Mammary epithelial cell (primary cell): ENCODE measurements at regions not wholly inside any gene's neighbourhood (a gene's known extent, or its start where the extent isn't known, plus 50 kb on each side); places are given as distances from the start of the nearest gene placed in this dataset.

Experiments
- EZH2 ChIP-seq: IDR thresholded peaks from 2 replicates; pipeline ENCODE4 v1.6.1; 2012; ENCODE audit warnings: low read length, inconsistent platforms, borderline replicate concordance
- TF ChIP-seq, protein P1 (sequence below), 2 donors: IDR thresholded peaks in 1 of 2; conservative IDR thresholded peaks in 1 of 2; 2 replicates each; pipeline ENCODE4 v1.5.1; 2011 to 2012; ENCODE audit warnings: inconsistent platforms in 2 of 2, low read length in 2 of 2, mild to moderate bottlenecking in 2 of 2, control low read depth in 1 of 2, low read depth in 1 of 2; ENCODE audit not compliant: insufficient read depth in 1 of 2; ENCODE audit errors: extremely low read depth in 1 of 2

DNA sequence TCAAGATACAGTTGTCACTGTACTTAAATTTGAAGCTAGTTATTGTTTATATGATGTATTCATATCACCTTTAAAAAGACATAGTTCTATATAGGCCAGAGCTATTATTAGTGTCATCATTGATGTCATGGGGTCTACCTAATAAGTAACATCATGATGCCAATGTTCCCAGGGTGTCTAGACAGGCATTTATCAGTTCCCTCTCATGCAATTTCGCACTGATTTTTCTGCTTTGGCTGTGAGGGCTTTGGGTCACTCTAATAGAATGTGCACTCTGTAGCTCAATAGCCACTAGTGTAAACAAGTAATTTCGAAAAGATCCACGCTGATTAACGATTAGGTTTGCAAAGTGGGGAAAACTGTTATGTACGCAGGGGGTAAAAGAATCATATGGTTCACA is 1651.3 kb downstream of the SLITRK5 start:
- TF ChIP-seq EZH2: no peak
- TF ChIP-seq, protein P1, sequence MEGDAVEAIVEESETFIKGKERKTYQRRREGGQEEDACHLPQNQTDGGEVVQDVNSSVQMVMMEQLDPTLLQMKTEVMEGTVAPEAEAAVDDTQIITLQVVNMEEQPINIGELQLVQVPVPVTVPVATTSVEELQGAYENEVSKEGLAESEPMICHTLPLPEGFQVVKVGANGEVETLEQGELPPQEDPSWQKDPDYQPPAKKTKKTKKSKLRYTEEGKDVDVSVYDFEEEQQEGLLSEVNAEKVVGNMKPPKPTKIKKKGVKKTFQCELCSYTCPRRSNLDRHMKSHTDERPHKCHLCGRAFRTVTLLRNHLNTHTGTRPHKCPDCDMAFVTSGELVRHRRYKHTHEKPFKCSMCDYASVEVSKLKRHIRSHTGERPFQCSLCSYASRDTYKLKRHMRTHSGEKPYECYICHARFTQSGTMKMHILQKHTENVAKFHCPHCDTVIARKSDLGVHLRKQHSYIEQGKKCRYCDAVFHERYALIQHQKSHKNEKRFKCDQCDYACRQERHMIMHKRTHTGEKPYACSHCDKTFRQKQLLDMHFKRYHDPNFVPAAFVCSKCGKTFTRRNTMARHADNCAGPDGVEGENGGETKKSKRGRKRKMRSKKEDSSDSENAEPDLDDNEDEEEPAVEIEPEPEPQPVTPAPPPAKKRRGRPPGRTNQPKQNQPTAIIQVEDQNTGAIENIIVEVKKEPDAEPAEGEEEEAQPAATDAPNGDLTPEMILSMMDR (conservative IDR thresholded peaks at IDR 0.05 in 1 of 2, IDR thresholded peaks at IDR 0.05 in 1 of 2; ENCODE audit: extremely low read depth in 1 of 2, insufficient read depth in 1 of 2, low read depth in 1 of 2, low read length in 2 of 2): no peak
